GM23338 (cell line): ENCODE measurements at regions not wholly inside any gene's neighbourhood (a gene's known extent, or its start where the extent isn't known, plus 50 kb on each side); places are given as distances from the start of the nearest gene placed in this dataset.

ENCODE experiments used
- ATAC-seq: fragments of 200-7000 bp; cut with Tn5 transposase; 3 replicates; pipeline ENCODE4 v1.9.1; 2020
- DNase-seq: peaks from one replicate; pipeline ENCODE4 v3.0.0-alpha.2; 2015; ENCODE audit warnings: low spot score
- H2AFZ ChIP-seq: fragments of 200-600 bp; sonication (generic); 2 replicates; pipeline ENCODE4 v1.8.0; 2016; ENCODE audit warnings: antibody characterized with exemption, mild to moderate bottlenecking, moderate library complexity
- H3F3A ChIP-seq: fragments of 200-600 bp; sonication (generic); replicated peaks from 2 replicates; pipeline ENCODE4 v1.8.0; 2017; ENCODE audit warnings: antibody characterized with exemption, mixed run types, low read depth
- H3K27ac ChIP-seq: fragments of 200-600 bp; sonication (generic); 2 replicates; pipeline ENCODE4 v1.6.1; 2016; ENCODE audit warnings: low read depth
- H3K27me3 ChIP-seq: fragments of 200-600 bp; sonication (generic); 2 replicates; pipeline ENCODE4 v1.8.0; 2016; ENCODE audit warnings: mild to moderate bottlenecking, mixed run types, moderate library complexity; ENCODE audit not compliant: insufficient read depth
- H3K36me3 ChIP-seq: fragments of 200-600 bp; sonication (generic); 2 replicates; pipeline ENCODE4 v1.8.0; 2016; ENCODE audit warnings: mild to moderate bottlenecking; ENCODE audit not compliant: insufficient read depth
- H3K4me1 ChIP-seq: fragments of 200-600 bp; sonication (generic); 2 replicates; pipeline ENCODE4 v1.8.0; 2016; ENCODE audit warnings: mild to moderate bottlenecking, moderate library complexity; ENCODE audit not compliant: insufficient read depth
- H3K4me2 ChIP-seq: fragments of 200-600 bp; sonication (generic); 2 replicates; pipeline ENCODE4 v1.7.1; 2017; ENCODE audit warnings: mixed run types
- H3K4me3 ChIP-seq: fragments of 200-600 bp; sonication (generic); 2 replicates; pipeline ENCODE4 v1.6.1; 2016; ENCODE audit warnings: mixed run types
- H3K79me2 ChIP-seq: fragments of 200-600 bp; sonication (generic); replicated peaks from 2 replicates; pipeline ENCODE4 v1.8.0; 2017; ENCODE audit warnings: mild to moderate bottlenecking; ENCODE audit not compliant: insufficient read depth
- H3K9me2 ChIP-seq: fragments of 200-600 bp; sonication (generic); 2 replicates; pipeline ENCODE4 v1.8.0; 2017; ENCODE audit not compliant: insufficient read depth
- H4K20me1 ChIP-seq: fragments of 200-600 bp; sonication (generic); replicated peaks from 2 replicates; pipeline ENCODE4 v1.8.0; 2017; ENCODE audit warnings: mild to moderate bottlenecking; ENCODE audit not compliant: insufficient read depth
- H3K27ac Mint-ChIP-seq: 2 replicates; pipeline ENCODE4 v1.8.0; 2020; ENCODE audit warnings: inconsistent platforms, mild to moderate bottlenecking, moderate library complexity, mixed read lengths
- H3K27me3 Mint-ChIP-seq: 3 replicates; pipeline ENCODE4 v1.8.0; 2022; ENCODE audit warnings: low read depth, mild to moderate bottlenecking, moderate library complexity, mixed read lengths, inconsistent platforms; ENCODE audit not compliant: insufficient read depth, poor library complexity
- H3K36me3 Mint-ChIP-seq: 3 replicates; pipeline ENCODE4 v1.8.0; 2021; ENCODE audit warnings: low read depth, mild to moderate bottlenecking, inconsistent platforms, moderate library complexity, mixed read lengths
- H3K4me1 Mint-ChIP-seq: 3 replicates; pipeline ENCODE4 v1.8.0; 2020; ENCODE audit warnings: mild to moderate bottlenecking, inconsistent platforms, mixed read lengths
- H3K4me3 Mint-ChIP-seq: 3 replicates; pipeline ENCODE4 v1.8.0; 2021; ENCODE audit warnings: moderate library complexity, mild to moderate bottlenecking, inconsistent platforms, mixed read lengths
- H3K9me3 Mint-ChIP-seq: 3 replicates; pipeline ENCODE4 v1.8.0; 2020; ENCODE audit warnings: moderate library complexity, mild to moderate bottlenecking, inconsistent platforms, mixed read lengths
- EZH2 ChIP-seq: fragments of 200-600 bp; sonication (generic); IDR thresholded peaks from one replicate; pipeline ENCODE4 v1.8.0; 2017; ENCODE audit warnings: antibody characterized with exemption, mild to moderate bottlenecking, low read depth; ENCODE audit not compliant: unreplicated experiment
- EZH2phosphoT487 ChIP-seq: fragments of 200-600 bp; sonication (generic); IDR thresholded peaks from one replicate; pipeline ENCODE4 v1.8.1; 2018; ENCODE audit warnings: antibody characterized with exemption; ENCODE audit not compliant: unreplicated experiment
- JUNB ChIP-seq: IDR thresholded peaks from one replicate; pipeline ENCODE4 v1.6.1; 2016; ENCODE audit warnings: antibody characterized with exemption; ENCODE audit not compliant: unreplicated experiment
- REST ChIP-seq: IDR thresholded peaks from one replicate; pipeline ENCODE4 v1.6.1; 2018; ENCODE audit warnings: antibody characterized with exemption; ENCODE audit not compliant: unreplicated experiment
- STAT1 ChIP-seq: IDR thresholded peaks from one replicate; pipeline ENCODE4 v1.6.1; 2016; ENCODE audit warnings: antibody characterized with exemption; ENCODE audit not compliant: unreplicated experiment
- TF ChIP-seq, protein P1 (sequence below): IDR thresholded peaks from 2 replicates; pipeline ENCODE4 v1.6.1; 2016; ENCODE audit warnings: antibody characterized with exemption
- TF ChIP-seq, protein P2 (sequence below), 2 experiments: fragments of 200-600 bp in 1 of 2; sonication (generic) in 1 of 2; conservative IDR thresholded peaks; 2 replicates each; pipeline versions ENCODE4 v1.5.1 to v1.6.1; 2016 to 2017; ENCODE audit warnings: antibody characterized with exemption in 2 of 2, low read depth in 2 of 2, mild to moderate bottlenecking in 2 of 2, moderate library complexity in 1 of 2

DNA sequence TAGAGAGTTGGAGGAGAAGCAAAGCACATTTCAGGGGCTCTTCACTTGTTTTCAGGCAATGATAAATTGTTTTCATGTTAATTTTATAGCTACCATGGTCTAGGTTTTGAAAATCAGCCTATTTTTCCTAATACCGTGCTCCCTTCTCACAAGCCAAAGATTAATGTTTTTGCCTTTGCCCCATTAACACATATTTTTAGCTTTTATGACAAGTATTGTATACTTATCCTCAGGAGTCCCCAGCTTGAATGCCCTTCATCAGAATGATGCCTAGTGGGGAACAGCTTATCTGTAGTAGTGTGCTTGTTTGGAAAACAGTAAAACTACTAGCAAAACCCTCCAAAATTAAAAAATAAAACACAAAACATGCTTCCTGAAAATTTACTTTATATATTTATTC is 194.0 kb downstream of the LNPK start (continued):
- TF ChIP-seq, protein P1, sequence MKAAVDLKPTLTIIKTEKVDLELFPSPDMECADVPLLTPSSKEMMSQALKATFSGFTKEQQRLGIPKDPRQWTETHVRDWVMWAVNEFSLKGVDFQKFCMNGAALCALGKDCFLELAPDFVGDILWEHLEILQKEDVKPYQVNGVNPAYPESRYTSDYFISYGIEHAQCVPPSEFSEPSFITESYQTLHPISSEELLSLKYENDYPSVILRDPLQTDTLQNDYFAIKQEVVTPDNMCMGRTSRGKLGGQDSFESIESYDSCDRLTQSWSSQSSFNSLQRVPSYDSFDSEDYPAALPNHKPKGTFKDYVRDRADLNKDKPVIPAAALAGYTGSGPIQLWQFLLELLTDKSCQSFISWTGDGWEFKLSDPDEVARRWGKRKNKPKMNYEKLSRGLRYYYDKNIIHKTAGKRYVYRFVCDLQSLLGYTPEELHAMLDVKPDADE: no peak
- TF ChIP-seq EZH2phosphoT487: no peak
- TF ChIP-seq EZH2: no peak

DNA sequence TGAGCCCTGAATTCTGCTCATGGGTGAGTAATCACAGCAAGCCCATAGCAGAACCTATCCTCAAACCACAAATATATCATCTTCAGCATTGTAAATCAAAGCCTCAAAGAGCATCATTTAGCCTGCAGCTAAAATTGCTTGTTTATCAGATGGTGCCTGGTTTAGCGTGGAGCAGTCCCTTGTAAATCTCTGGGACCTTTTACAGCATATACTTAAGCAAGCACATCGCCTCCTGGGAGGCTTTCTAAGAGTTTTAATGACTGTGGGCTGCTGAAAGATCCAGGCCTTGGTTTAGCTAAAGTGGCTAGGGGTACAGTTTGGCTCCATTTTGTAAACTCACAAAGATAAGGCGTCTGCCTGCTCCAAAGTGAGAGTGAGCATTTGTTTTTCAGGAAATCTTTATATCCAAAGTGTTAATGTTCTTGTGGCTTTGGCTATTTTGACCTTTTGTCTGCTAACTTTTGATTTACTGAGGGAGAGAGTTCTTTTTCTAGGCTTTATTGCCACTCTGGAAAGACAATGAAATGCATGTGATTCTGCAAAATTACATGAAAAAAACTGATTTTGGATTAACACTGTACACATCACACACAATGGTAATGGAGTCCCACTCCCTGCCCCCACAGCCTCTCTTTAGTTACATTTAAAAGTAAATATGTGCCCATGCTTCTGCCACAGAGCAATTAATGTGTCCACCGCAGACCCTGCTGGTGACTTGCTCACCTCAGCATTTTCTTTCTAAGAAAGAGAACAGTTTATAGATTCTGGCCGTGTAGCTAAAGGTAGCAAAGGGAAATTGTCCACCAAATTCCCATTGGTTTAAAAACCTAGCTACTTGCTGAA is 194.8 kb downstream of the LNPK start:
- no peak overlapping the region for H3K4me3 Mint-ChIP-seq

GRCh38 chr2:175806570-175806969 is 195.5 kb downstream of the LNPK start:
- DNase-seq: no peak
- Mint-ChIP-seq H3K4me1 (peaks cover 4% of the 10 kb centered on the region; the same call in 2 of the 3 replicates), H3K9me3 (no peaks in the 10 kb centered on the region), H3K4me3 (no peak overlapping the region), H3K27me3 (no peaks in the 10 kb centered on the region), H3K27ac (no peak overlapping the region), H3K36me3 (no peaks in the 10 kb centered on the region)
- H3K36me3 ChIP-seq: no peaks in the 10 kb centered on the region
- no peak overlapping the region for H3K27ac ChIP-seq
- no peak overlapping the region for H3K4me3 ChIP-seq
- no peak overlapping the region for H2AFZ ChIP-seq
- no peak for ATAC-seq
- H3K4me1 ChIP-seq: no peaks in the 10 kb centered on the region
- H3K4me2 ChIP-seq: no peak overlapping the region
- H3K79me2 ChIP-seq: no peaks in the 10 kb centered on the region
- no peaks in the 10 kb centered on the region for H3F3A ChIP-seq
- no peaks in the 10 kb centered on the region for H3K9me2 ChIP-seq
- H3K27me3 ChIP-seq: no peaks in the 10 kb centered on the region
- TF ChIP-seq, protein P2, sequence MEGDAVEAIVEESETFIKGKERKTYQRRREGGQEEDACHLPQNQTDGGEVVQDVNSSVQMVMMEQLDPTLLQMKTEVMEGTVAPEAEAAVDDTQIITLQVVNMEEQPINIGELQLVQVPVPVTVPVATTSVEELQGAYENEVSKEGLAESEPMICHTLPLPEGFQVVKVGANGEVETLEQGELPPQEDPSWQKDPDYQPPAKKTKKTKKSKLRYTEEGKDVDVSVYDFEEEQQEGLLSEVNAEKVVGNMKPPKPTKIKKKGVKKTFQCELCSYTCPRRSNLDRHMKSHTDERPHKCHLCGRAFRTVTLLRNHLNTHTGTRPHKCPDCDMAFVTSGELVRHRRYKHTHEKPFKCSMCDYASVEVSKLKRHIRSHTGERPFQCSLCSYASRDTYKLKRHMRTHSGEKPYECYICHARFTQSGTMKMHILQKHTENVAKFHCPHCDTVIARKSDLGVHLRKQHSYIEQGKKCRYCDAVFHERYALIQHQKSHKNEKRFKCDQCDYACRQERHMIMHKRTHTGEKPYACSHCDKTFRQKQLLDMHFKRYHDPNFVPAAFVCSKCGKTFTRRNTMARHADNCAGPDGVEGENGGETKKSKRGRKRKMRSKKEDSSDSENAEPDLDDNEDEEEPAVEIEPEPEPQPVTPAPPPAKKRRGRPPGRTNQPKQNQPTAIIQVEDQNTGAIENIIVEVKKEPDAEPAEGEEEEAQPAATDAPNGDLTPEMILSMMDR (conservative IDR thresholded peaks at IDR 0.05; ENCODE audit: low read depth in 2 of 2): no peak
- no peak for TF ChIP-seq EZH2
- TF ChIP-seq JUNB: no peak
- TF ChIP-seq, protein P1: no peak
- TF ChIP-seq REST: no peak
- no peaks in the 10 kb centered on the region for H4K20me1 ChIP-seq

More for the DNA sequence above, 194.8 kb downstream of the LNPK start:
- H3K79me2 ChIP-seq: no peaks in the 10 kb centered on the region
- no peaks in the 10 kb centered on the region for H3K36me3 ChIP-seq
- no peak for TF ChIP-seq JUNB
- no peak for TF ChIP-seq STAT1
- ATAC-seq: no peak
- no peaks in the 10 kb centered on the region for H4K20me1 ChIP-seq
- Mint-ChIP-seq H3K27ac (no peak overlapping the region; the same call in 1 of the 2 replicates), H3K36me3 (no peaks in the 10 kb centered on the region), H3K27me3 (no peaks in the 10 kb centered on the region), H3K9me3 (no peaks in the 10 kb centered on the region), H3K4me1 (peaks cover 4% of the 10 kb centered on the region; the same call in 2 of the 3 replicates)
- H2AFZ ChIP-seq: no peak overlapping the region
- H3K4me1 ChIP-seq: no peaks in the 10 kb centered on the region
- no peak overlapping the region for H3K4me3 ChIP-seq
- H3K27me3 ChIP-seq: no peaks in the 10 kb centered on the region
- DNase-seq: no peak
- no peaks in the 10 kb centered on the region for H3F3A ChIP-seq
- H3K4me2 ChIP-seq: no peak overlapping the region
- H3K9me2 ChIP-seq: no peaks in the 10 kb centered on the region
- no peak overlapping the region for H3K27ac ChIP-seq
